Mucosa of descending colon (tissue), 3 donors: ENCODE measurements at regions not wholly inside any gene's neighbourhood (a gene's known extent, or its start where the extent isn't known, plus 50 kb on each side); places are given as distances from the start of the nearest gene placed in this dataset.

Source experiments
- ATAC-seq: fragments of 200-7000 bp; cut with Tn5 transposase; one replicate; pipeline ENCODE4 v1.9.1; 2020; ENCODE audit warnings: mild to moderate bottlenecking, moderate library complexity
- DNase-seq, 3 donors: peaks; one replicate each; pipeline ENCODE4 v3.0.0-alpha.2; 2020
- H3K36me3 ChIP-seq: fragments of 200-600 bp; one replicate; pipeline ENCODE4 v1.8.0; 2021; ENCODE audit warnings: low read depth, mild to moderate bottlenecking
- H3K4me1 ChIP-seq: fragments of 200-600 bp; one replicate; pipeline ENCODE4 v1.8.0; 2021; ENCODE audit warnings: low read depth, mild to moderate bottlenecking
- H3K4me3 ChIP-seq: fragments of 200-600 bp; one replicate; pipeline ENCODE4 v1.8.0; 2021; ENCODE audit warnings: mild to moderate bottlenecking
- H3K9me3 ChIP-seq: fragments of 200-600 bp; one replicate; pipeline ENCODE4 v1.8.0; 2021; ENCODE audit warnings: mild to moderate bottlenecking
- CTCF ChIP-seq: fragments of 200-600 bp; IDR thresholded peaks from one replicate; pipeline ENCODE4 v1.8.0; 2022; ENCODE audit warnings: antibody characterized with exemption, mild to moderate bottlenecking
- intact Hi-C, 2 donors: fragments of 100-400 bp; cut with DNase I in 1 of 2; cut with micrococcal nuclease in 1 of 2; formaldehyde crosslinking; loops; one replicate each; pipeline versions ENCODE4 v1.11.0 to v1.11.1; 2022; cut with DNase I, micrococcal nuclease
- donor health status: DM: no; HTN: no; CAD: no; lungs with moderate emphysema.
- donor health status: DM: no; HTN: no; CAD: no.
- donor health status: DM: no; HTN: yes; CAD: no.

GRCh38 chr11:97833412-97833811, 1187.3 kb upstream of the CNTN5 start:
- no peaks in the 10 kb centered on the region for H3K4me1 ChIP-seq
- no peak for ATAC-seq
- H3K36me3 ChIP-seq, result no peaks in the 10 kb centered on the region
- H3K9me3 ChIP-seq, result peaks cover 29% of the 10 kb centered on the region
- DNase-seq, result no peak
- TF ChIP-seq CTCF, result no peak
- no peak overlapping the region for H3K4me3 ChIP-seq
- intact Hi-C loops, result no loop called here

DNA sequence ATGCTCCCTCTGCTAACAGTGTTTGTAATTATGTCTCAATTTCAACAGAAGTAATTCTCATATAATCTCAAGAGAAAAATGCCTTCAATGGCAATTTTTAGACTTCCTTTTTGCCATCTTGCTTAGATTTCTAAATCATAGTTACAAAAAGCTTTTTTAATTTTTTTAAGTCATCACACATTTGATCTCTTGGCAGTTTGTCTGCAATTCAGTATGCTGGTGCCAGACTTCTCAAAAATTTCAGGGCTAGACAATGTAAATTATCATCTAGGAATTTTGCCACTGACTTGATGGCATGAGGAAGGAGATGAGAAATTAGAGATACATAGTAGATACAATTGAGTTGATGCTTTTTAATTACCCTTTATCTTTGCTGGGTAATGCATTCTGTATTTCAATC, 1176.7 kb upstream of the CNTN5 start:
- TF ChIP-seq CTCF, result no peak
- intact Hi-C loops, result no loop called here
- H3K4me3 ChIP-seq, result no peak overlapping the region
- no peaks in the 10 kb centered on the region for H3K4me1 ChIP-seq
- no peaks in the 10 kb centered on the region for H3K36me3 ChIP-seq
- no peak for ATAC-seq
- DNase-seq, result no peak
- peaks cover 27% of the 10 kb centered on the region for H3K9me3 ChIP-seq

DNA sequence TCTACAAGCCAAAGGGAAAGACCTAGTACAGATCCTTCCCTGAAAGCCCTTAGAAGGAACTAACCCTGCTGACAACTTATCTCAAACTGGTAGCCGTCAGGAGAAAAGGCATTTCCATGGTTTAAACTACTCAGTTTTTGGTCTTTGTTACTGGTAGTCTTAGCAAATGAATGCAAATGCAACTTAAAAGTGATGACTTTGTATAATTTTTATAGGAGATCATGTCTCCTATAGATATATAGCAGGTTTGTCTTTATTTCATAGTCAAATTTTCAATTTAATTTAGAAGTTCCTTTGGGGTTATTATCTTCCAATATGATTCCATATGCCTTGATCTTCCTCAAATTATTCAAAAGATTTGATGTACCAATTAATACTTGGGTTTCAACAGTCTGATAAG, 1173.0 kb upstream of the CNTN5 start:
- ATAC-seq (no peak), DNase-seq (no peak)
- intact Hi-C loops, result no loop called here
- H3K4me1 ChIP-seq, result no peaks in the 10 kb centered on the region
- peaks cover 29% of the 10 kb centered on the region for H3K9me3 ChIP-seq
- H3K36me3 ChIP-seq, result no peaks in the 10 kb centered on the region
- no peak for TF ChIP-seq CTCF
- no peak overlapping the region for H3K4me3 ChIP-seq

GRCh38 chr11:97850701-97851100, 1170.0 kb upstream of the CNTN5 start:
- DNase-seq (no peak), ATAC-seq (no peak)
- no peak for TF ChIP-seq CTCF
- intact Hi-C loops, result no loop called here
- Histone ChIP-seq H3K36me3 (no peaks in the 10 kb centered on the region), H3K4me1 (no peaks in the 10 kb centered on the region), H3K9me3 (peaks cover 30% of the 10 kb centered on the region), H3K4me3 (no peak overlapping the region)

GRCh38 chr11:97854357-97854756, 1166.4 kb upstream of the CNTN5 start:
- ATAC-seq (no peak), DNase-seq (no peak)
- no peak for TF ChIP-seq CTCF
- Histone ChIP-seq H3K4me3 (no peak overlapping the region), H3K9me3 (peaks cover 43% of the 10 kb centered on the region), H3K4me1 (no peaks in the 10 kb centered on the region), H3K36me3 (no peaks in the 10 kb centered on the region)
- intact Hi-C loops, result no loop called here

DNA sequence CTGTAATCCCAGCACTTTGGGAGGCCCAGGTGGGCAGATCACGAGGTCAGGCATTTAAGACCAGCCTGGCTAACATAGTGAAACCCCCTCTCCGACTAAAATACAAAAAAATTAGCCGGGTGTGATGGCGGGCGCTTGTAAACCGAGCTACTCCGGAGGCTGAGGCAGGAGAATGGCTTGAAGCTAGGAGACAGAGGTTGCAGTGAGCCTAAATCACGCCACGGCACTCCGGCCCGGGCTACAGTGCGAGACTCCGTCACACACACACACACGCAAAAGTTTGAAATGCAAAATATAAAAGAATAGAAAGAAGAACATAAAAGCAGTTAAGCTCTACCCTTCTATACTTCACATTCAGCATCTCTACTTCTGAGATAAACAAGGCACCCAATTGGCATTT, 1165.9 kb upstream of the CNTN5 start:
- Histone ChIP-seq H3K4me3 (no peak overlapping the region), H3K36me3 (no peaks in the 10 kb centered on the region), H3K9me3 (peaks cover 40% of the 10 kb centered on the region), H3K4me1 (no peaks in the 10 kb centered on the region)
- TF ChIP-seq CTCF, result no peak
- DNase-seq (no peak), ATAC-seq (no peak)
- intact Hi-C loops, result no loop called here
